ENCODE measurements at regions not wholly inside any gene's neighbourhood (a gene's known extent, or its start where the extent isn't known, plus 50 kb on each side); places are given as distances from the start of the nearest gene placed in this dataset.

DNA sequence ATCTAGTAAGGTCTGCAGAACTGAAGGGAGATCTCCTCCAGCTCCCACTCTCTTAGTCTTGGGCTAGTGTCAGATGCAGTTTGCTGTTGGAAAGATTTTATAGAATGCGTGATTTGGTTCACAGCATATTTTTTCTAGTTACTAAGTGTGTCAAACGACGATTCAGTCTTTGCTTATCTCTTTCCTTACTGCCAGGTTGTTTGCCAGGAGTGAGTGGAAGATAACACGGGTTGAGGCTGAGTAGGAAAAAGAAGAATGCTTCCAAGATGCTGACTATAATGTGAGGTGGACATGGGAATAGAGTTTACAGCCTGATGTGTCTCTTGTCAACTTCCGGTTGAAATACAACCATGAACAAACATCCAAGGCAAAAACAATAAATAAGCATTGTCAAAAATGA lies 141.4 kb downstream of the GDAP2 start:
- TF ChIP-seq, protein P1, sequence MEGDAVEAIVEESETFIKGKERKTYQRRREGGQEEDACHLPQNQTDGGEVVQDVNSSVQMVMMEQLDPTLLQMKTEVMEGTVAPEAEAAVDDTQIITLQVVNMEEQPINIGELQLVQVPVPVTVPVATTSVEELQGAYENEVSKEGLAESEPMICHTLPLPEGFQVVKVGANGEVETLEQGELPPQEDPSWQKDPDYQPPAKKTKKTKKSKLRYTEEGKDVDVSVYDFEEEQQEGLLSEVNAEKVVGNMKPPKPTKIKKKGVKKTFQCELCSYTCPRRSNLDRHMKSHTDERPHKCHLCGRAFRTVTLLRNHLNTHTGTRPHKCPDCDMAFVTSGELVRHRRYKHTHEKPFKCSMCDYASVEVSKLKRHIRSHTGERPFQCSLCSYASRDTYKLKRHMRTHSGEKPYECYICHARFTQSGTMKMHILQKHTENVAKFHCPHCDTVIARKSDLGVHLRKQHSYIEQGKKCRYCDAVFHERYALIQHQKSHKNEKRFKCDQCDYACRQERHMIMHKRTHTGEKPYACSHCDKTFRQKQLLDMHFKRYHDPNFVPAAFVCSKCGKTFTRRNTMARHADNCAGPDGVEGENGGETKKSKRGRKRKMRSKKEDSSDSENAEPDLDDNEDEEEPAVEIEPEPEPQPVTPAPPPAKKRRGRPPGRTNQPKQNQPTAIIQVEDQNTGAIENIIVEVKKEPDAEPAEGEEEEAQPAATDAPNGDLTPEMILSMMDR (IDR thresholded peaks at IDR 0.05 in 4 of 5, conservative IDR thresholded peaks at IDR 0.05 in 1 of 5) = no peak
- no peak for TF ChIP-seq POLR2A (IDR thresholded peaks at IDR 0.05)

Measured in gastrocnemius medialis (tissue), 4 donors.